Transverse colon (tissue), 4 donors: ENCODE measurements at regions not wholly inside any gene's neighbourhood (a gene's known extent, or its start where the extent isn't known, plus 50 kb on each side); places are given as distances from the start of the nearest gene placed in this dataset.

Source experiments
- POLR2A ChIP-seq: fragments of 450-650 bp; IDR thresholded peaks from one replicate; pipeline ENCODE4 v1.6.1; 2016; ENCODE audit warnings: antibody characterized with exemption, mild to moderate bottlenecking, moderate library complexity
- POLR2AphosphoS5 ChIP-seq, 3 donors: sonication (generic); formaldehyde crosslinking; IDR thresholded peaks; one replicate each; pipeline ENCODE4 v1.6.1; 2016; ENCODE audit warnings: antibody characterized with exemption in 3 of 3
- TF ChIP-seq, protein P1 (sequence below), 5 experiments: fragments of 200-600 bp in 3 of 5; fragments of 450-650 bp in 2 of 5; sonication (generic) in 3 of 5; IDR thresholded peaks; 1 replicate in 2 of 5; 2 replicates in 3 of 5; pipeline ENCODE4 v1.5.1; 2016 to 2017; ENCODE audit warnings: antibody characterized with exemption in 5 of 5, inconsistent platforms in 3 of 5, mild to moderate bottlenecking in 2 of 5, moderate library complexity in 1 of 5

DNA sequence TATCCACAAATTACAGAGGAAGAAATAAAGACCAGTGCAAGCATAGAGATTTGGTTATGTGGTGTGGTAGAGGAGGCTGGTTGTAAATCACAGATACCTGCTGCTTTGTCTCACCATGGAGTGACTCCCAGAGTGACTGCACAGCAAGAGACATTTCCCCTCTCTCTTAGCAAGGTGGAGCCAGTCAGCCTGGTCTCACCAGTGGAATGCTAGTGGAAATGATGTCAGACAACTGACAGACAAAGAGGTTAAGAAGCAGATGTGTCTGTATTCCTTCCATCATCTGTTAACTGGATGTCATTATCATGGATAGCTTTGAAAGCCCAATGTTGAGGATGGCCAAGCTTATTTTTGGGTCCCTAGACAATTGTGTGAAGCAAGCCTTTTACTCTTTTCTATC lies 509.4 kb upstream of the SEMA6A start:
- TF ChIP-seq, protein P1, sequence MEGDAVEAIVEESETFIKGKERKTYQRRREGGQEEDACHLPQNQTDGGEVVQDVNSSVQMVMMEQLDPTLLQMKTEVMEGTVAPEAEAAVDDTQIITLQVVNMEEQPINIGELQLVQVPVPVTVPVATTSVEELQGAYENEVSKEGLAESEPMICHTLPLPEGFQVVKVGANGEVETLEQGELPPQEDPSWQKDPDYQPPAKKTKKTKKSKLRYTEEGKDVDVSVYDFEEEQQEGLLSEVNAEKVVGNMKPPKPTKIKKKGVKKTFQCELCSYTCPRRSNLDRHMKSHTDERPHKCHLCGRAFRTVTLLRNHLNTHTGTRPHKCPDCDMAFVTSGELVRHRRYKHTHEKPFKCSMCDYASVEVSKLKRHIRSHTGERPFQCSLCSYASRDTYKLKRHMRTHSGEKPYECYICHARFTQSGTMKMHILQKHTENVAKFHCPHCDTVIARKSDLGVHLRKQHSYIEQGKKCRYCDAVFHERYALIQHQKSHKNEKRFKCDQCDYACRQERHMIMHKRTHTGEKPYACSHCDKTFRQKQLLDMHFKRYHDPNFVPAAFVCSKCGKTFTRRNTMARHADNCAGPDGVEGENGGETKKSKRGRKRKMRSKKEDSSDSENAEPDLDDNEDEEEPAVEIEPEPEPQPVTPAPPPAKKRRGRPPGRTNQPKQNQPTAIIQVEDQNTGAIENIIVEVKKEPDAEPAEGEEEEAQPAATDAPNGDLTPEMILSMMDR (IDR thresholded peaks at IDR 0.05), result no peak
- TF ChIP-seq POLR2A, result no peak
- no peak for TF ChIP-seq POLR2AphosphoS5 (IDR thresholded peaks at IDR 0.05)
